HEK293T (cell line): ENCODE measurements at regions not wholly inside any gene's neighbourhood (a gene's known extent, or its start where the extent isn't known, plus 50 kb on each side); places are given as distances from the start of the nearest gene placed in this dataset.

Experiments used
- ARNT ChIP-seq: fragments of 450-650 bp; IDR thresholded peaks from 2 replicates; pipeline ENCODE4 v1.6.1; 2017; ENCODE audit warnings: mild to moderate bottlenecking
- ELF4 ChIP-seq: fragments of 450-650 bp; IDR thresholded peaks from 2 replicates; pipeline ENCODE4 v1.6.1; 2017; ENCODE audit warnings: antibody characterized with exemption
- FOXA1 ChIP-seq: fragments of 450-650 bp; IDR thresholded peaks from 2 replicates; pipeline ENCODE4 v1.6.1; 2016; ENCODE audit warnings: mild to moderate bottlenecking
- FOXM1 ChIP-seq: fragments of 450-650 bp; IDR thresholded peaks from 2 replicates; pipeline ENCODE4 v1.6.1; 2017; ENCODE audit warnings: mild to moderate bottlenecking, borderline replicate concordance
- LEF1 ChIP-seq: fragments of 450-650 bp; IDR thresholded peaks from 2 replicates; pipeline ENCODE4 v1.6.1; 2017; ENCODE audit warnings: mild to moderate bottlenecking, borderline replicate concordance
- SUZ12 ChIP-seq: fragments of 450-650 bp; IDR thresholded peaks from 2 replicates; pipeline ENCODE4 v1.6.1; 2016; ENCODE audit warnings: mild to moderate bottlenecking
- TARDBP ChIP-seq: fragments of 450-650 bp; IDR thresholded peaks from 2 replicates; pipeline ENCODE4 v1.6.1; 2016

DNA sequence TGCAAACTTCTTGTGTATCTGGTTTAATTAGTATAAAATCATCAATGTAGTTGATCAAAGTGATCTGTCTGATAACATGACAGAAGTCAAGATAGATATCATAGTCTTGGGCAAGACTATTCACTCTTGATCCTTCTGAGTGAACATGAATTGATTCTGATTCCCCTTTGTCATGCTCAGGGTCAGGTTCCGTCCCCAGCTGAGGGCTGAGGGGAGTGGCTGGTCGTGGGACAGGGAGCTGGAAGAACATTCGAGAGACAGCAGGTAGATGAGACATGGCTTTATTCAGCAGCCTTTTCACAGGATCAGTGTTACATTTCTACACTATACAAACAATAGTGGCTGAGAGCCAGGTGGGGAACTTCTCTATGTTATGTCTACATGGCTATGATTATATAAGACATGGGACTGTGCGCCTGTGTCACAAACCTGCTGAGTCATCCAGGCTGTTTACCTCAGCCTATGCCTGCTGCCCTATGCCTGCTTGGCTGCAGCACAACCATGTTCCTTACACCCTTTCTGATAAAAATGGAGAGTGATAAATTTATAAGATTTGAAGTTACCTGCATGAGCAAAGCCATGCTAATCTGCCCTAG lies 586.9 kb upstream of the NR3C2 start:
- TF ChIP-seq TARDBP (no peak), ARNT (no peak), SUZ12 (no peak), ELF4 (no peak), LEF1 (no peak), FOXA1 (no peak), FOXM1 (no peak)
